Fibroblast of villous mesenchyme (primary cell): ENCODE measurements at regions not wholly inside any gene's neighbourhood (a gene's known extent, or its start where the extent isn't known, plus 50 kb on each side); places are given as distances from the start of the nearest gene placed in this dataset.
A peak's percentile ranks its signal among the peaks of the same experiment; 100 is the strongest.

Source experiments
- DNase-seq: peaks from one replicate; pipeline ENCODE4 v3.0.0-alpha.2; 2010; ENCODE audit warnings: low read depth
- H3K4me3 ChIP-seq: 2 replicates; pipeline ENCODE4 v1.5.1; 2011; ENCODE audit warnings: low read depth, mild to moderate bottlenecking, low read length
- TF ChIP-seq, protein P1 (sequence below): IDR thresholded peaks from 2 replicates; pipeline ENCODE4 v1.5.1; 2012; ENCODE audit warnings: low read depth, mild to moderate bottlenecking, low read length; ENCODE audit not compliant: insufficient read depth

DNA sequence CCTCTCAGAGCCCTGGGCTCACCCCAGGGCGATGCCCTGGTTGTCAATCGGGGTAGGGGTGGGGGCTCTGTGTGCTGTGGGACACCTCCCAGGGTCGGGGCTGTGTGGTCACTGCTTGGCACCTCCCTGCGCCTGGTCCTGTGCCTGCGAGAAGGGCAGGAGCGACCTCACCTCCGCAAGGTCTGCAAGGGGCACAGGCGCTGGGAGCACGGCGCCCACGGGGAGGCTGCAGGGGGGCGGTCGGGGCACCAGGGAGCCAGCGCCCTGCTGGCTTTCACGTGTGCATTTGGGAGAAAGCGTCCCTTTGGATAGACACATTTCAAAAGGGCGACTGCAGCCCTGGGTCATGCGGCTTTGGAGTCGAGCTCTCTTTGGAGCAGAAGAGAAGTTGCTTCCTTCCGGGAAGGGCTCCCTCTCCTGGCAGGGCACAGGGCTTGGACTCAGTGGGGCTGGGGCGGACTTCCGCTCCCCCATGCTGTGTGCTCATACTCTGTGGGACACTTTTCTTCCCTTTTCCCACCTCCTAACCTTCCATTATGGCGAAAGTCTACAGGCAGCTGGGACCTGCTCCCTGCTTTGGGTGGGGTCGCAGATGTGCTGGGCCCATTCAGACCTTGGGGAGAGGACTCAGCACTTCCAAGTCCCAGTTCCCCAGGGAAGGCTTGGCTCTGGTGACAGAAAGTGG, 52.9 kb upstream of the SLC28A3 start:
- TF ChIP-seq, protein P1, sequence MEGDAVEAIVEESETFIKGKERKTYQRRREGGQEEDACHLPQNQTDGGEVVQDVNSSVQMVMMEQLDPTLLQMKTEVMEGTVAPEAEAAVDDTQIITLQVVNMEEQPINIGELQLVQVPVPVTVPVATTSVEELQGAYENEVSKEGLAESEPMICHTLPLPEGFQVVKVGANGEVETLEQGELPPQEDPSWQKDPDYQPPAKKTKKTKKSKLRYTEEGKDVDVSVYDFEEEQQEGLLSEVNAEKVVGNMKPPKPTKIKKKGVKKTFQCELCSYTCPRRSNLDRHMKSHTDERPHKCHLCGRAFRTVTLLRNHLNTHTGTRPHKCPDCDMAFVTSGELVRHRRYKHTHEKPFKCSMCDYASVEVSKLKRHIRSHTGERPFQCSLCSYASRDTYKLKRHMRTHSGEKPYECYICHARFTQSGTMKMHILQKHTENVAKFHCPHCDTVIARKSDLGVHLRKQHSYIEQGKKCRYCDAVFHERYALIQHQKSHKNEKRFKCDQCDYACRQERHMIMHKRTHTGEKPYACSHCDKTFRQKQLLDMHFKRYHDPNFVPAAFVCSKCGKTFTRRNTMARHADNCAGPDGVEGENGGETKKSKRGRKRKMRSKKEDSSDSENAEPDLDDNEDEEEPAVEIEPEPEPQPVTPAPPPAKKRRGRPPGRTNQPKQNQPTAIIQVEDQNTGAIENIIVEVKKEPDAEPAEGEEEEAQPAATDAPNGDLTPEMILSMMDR = no peak
- H3K4me3 ChIP-seq = no peak overlapping the region
- no peak for DNase-seq

DNA sequence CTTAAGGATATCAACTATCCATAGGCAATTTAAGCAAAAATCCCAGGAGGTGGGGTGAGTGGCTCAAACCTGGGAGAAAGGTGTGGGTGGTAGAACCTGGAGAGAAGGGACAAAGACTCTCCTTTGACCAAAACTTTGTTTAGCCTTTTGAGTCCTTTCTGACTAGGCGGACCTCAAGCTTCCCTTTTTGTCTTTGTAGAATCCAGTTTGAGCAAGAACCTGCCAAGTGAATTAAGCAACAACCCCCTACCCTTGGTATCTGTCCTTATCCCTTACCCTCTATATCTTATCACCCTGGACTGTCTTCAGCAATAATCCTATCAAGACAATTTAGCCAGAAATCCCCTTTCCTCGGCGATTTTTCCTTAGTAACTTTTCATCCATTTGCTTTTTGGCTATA, 53.5 kb upstream of the SLC28A3 start:
- no peak for DNase-seq
- H3K4me3 ChIP-seq = no peak overlapping the region
- TF ChIP-seq, protein P1 = no peak

DNA sequence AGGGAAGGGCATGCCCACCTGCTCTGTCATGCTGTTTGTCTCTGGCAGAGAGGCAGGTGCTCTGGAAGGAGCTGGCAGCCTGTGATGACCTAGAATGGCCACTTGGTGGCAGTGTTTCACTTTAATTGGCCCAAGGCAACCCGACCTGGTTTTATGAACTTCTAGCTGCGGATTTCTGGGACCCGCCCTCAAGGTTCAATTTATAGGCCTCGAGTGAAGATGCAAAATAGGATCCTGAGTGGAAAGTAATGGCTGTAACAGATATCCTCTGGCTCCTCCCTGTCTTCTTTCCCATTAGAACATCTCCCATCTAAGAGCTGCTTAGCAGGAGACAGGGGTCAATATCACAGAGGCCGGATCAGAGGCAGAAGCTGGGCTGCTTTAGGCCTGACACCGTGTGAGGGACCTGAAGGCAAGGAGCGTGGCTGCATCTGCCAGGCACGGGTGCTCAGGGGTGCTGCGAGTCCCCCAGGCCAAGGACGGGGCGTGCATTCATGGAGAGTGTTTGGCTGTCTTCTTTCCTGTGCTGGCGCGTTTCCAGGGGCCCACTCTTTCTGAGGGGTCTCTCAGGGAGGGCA, 56.7 kb upstream of the SLC28A3 start:
- peak; percentile 70 for DNase-seq
- H3K4me3 ChIP-seq = no peak overlapping the region
- TF ChIP-seq, protein P1 = peak; percentile 88

DNA sequence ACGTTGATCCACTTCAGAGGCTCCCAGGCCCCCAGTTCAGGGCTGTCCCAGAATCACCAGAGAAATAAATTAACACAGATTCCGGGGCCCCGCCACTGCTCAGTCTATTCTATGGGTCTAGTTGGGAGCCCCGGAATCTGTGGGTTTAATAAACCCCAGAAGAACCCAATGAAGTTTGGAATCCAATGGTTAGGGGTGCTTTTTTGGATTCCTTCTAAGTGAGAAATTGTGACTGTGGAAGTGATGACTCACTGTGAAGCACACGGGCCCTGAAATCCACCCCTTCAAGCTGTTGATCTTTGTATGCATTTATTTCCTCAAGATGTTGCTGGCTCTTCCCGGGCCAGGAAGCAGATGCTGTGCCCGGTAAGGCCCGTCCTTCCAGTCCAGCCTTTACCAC, 57.3 kb upstream of the SLC28A3 start:
- DNase-seq = peak; percentile 32
- TF ChIP-seq, protein P1 = no peak
- no peak overlapping the region for H3K4me3 ChIP-seq

DNA sequence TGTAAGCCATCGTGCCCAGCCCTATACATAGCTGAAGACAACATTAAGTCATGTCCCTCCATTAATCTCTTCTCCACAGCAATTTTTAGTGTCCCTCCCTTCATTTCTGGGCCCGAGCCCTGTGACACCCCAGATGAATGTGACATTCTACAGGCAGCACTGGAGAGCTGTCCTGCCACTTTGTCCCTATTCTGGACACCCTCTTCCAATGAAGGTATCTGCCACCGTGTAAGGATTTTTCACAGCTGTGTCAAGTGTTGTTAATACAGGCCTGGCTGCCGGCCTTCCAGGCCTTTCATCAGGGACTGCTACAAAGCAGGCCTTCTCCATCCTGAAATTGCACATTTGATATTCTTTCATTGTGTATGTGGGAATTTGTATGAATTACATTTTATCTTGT, 62.0 kb upstream of the SLC28A3 start:
- no peak overlapping the region for H3K4me3 ChIP-seq
- TF ChIP-seq, protein P1 = no peak
- DNase-seq = no peak

DNA sequence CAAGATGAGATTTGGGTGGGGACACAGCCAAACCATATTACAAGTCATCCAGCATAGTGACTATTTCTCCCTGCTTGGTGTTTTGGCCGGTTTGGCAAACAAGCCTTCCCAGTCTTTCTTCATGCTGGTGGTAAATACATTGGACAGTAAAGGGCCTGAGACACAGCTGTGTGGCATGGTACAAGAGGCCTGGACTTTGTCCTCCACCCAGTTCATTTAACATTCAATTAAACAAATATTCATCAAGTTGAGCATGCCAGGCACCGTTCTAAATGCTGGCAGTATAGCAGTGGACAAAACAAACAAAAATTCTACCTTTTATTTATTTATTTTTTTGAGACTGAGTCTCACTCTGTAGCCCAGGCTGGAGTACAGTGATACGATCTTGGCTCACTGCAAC, 62.7 kb upstream of the SLC28A3 start:
- TF ChIP-seq, protein P1 = no peak
- H3K4me3 ChIP-seq = no peak overlapping the region
- no peak for DNase-seq
